SU-DHL-6 (cell line): ENCODE measurements at regions not wholly inside any gene's neighbourhood (a gene's known extent, or its start where the extent isn't known, plus 50 kb on each side); places are given as distances from the start of the nearest gene placed in this dataset.

Experiments
- CTCF ChIP-seq: fragments of 200-600 bp; sonication (generic); IDR thresholded peaks from one replicate; pipeline ENCODE4 v1.5.1; 2017; ENCODE audit warnings: antibody characterized with exemption, mild to moderate bottlenecking, low read length, moderate library complexity; ENCODE audit not compliant: insufficient read depth, poor library complexity, severe bottlenecking
- EZH2phosphoT487 ChIP-seq: fragments of 200-600 bp; sonication (generic), shearing (Covaris generic); conservative IDR thresholded peaks from 2 replicates; pipeline ENCODE4 v1.6.1; 2018; ENCODE audit warnings: mild to moderate bottlenecking, antibody characterized with exemption, low read length, moderate library complexity, mixed read lengths

GRCh38 chr20:48298433-48298832 lies 513.2 kb upstream of the SULF2 start:
- TF ChIP-seq CTCF (no peak), EZH2phosphoT487 (no peak)
